NT2/D1 (cell line): ENCODE measurements at regions not wholly inside any gene's neighbourhood (a gene's known extent, or its start where the extent isn't known, plus 50 kb on each side); places are given as distances from the start of the nearest gene placed in this dataset.

ENCODE experiments used
- SUZ12 ChIP-seq: IDR thresholded peaks from 2 replicates; pipeline ENCODE4 v1.6.1; 2011; ENCODE audit not compliant: insufficient read length, insufficient read depth; ENCODE audit errors: extremely low read depth
- ZNF274 ChIP-seq: IDR thresholded peaks from 2 replicates; pipeline ENCODE4 v1.6.1; 2011; ENCODE audit warnings: mild to moderate bottlenecking, low read depth, low read length

DNA sequence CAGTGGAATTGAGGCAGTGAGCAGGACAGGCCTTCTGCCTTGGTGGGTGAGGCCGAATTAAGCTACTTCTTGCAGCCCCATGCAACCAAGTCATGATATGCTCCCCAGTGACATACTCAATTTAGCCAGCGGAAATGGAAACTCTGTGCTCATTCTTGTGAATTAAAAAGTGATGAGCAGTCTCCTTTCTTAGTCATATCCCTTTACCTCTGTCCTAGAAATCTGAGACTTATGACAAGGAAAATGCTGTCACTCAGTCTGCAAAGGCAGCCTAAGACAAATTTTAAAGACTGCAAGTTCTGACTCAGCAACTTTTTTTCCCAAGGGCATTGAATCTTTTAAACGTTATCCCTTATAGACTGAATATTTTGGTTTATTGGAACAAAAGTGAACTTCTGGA, 218.2 kb downstream of the SH3BP4 start:
- TF ChIP-seq ZNF274 (no peak), SUZ12 (no peak)
